ENCODE measurements at regions not wholly inside any gene's neighbourhood (a gene's known extent, or its start where the extent isn't known, plus 50 kb on each side); places are given as distances from the start of the nearest gene placed in this dataset.

- TF ChIP-seq RXRA (IDR thresholded peaks at IDR 0.05): no peak
- TF ChIP-seq, protein P1, sequence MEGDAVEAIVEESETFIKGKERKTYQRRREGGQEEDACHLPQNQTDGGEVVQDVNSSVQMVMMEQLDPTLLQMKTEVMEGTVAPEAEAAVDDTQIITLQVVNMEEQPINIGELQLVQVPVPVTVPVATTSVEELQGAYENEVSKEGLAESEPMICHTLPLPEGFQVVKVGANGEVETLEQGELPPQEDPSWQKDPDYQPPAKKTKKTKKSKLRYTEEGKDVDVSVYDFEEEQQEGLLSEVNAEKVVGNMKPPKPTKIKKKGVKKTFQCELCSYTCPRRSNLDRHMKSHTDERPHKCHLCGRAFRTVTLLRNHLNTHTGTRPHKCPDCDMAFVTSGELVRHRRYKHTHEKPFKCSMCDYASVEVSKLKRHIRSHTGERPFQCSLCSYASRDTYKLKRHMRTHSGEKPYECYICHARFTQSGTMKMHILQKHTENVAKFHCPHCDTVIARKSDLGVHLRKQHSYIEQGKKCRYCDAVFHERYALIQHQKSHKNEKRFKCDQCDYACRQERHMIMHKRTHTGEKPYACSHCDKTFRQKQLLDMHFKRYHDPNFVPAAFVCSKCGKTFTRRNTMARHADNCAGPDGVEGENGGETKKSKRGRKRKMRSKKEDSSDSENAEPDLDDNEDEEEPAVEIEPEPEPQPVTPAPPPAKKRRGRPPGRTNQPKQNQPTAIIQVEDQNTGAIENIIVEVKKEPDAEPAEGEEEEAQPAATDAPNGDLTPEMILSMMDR (IDR thresholded peaks at IDR 0.05; ENCODE audit: low read depth, low read length, missing input control): no peak
- no peak for TF ChIP-seq HNF4A (conservative IDR thresholded peaks at IDR 0.05)
- no peak for TF ChIP-seq YY1 (IDR thresholded peaks at IDR 0.05)
- TF ChIP-seq, protein P2, sequence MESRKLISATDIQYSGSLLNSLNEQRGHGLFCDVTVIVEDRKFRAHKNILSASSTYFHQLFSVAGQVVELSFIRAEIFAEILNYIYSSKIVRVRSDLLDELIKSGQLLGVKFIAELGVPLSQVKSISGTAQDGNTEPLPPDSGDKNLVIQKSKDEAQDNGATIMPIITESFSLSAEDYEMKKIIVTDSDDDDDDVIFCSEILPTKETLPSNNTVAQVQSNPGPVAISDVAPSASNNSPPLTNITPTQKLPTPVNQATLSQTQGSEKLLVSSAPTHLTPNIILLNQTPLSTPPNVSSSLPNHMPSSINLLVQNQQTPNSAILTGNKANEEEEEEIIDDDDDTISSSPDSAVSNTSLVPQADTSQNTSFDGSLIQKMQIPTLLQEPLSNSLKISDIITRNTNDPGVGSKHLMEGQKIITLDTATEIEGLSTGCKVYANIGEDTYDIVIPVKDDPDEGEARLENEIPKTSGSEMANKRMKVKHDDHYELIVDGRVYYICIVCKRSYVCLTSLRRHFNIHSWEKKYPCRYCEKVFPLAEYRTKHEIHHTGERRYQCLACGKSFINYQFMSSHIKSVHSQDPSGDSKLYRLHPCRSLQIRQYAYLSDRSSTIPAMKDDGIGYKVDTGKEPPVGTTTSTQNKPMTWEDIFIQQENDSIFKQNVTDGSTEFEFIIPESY (IDR thresholded peaks at IDR 0.05): no peak
- no peak for TF ChIP-seq EGR1 (IDR thresholded peaks at IDR 0.05; ENCODE audit: low read depth in 2 of 2)
- no peak for TF ChIP-seq RAD21 (IDR thresholded peaks at IDR 0.05)
- TF ChIP-seq REST (IDR thresholded peaks at IDR 0.05): no peak
- TF ChIP-seq SP1 (IDR thresholded peaks at IDR 0.05): no peak
These were observed 148.7 kb downstream of the PRL start for GRCh38 chr6:22147921-22148776.
